Right lobe of liver (tissue), 4 donors: ENCODE measurements at regions not wholly inside any gene's neighbourhood (a gene's known extent, or its start where the extent isn't known, plus 50 kb on each side); places are given as distances from the start of the nearest gene placed in this dataset.

Experiments
- CTCF ChIP-seq, 4 donors: fragments of 200-600 bp in 3 of 4; fragments of 450-650 bp in 1 of 4; IDR thresholded peaks; one replicate each; pipeline versions ENCODE4 v1.5.1 to v1.8.0; 2016 to 2022; ENCODE audit warnings: antibody characterized with exemption in 4 of 4, mild to moderate bottlenecking in 2 of 4
- POLR2A ChIP-seq: fragments of 450-650 bp; IDR thresholded peaks from one replicate; pipeline ENCODE4 v1.6.1; 2017; ENCODE audit warnings: antibody characterized with exemption, mild to moderate bottlenecking
- donor health status: DM: no; HTN: no; CAD: no.
- donor health status: DM: no; HTN: no; CAD: no.
- donor health status: DM: no; HTN: yes; CAD: no.

GRCh38 chr18:26763446-26764110 lies 101.9 kb downstream of the AQP4 start:
- TF ChIP-seq CTCF (IDR thresholded peaks at IDR 0.05), result no peak
- no peak for TF ChIP-seq POLR2A
